ENCODE measurements at regions not wholly inside any gene's neighbourhood (a gene's known extent, or its start where the extent isn't known, plus 50 kb on each side); places are given as distances from the start of the nearest gene placed in this dataset.

GRCh38 chr2:199195927-199196502 lies 261.7 kb downstream of the SATB2 start:
- TF ChIP-seq EZH2 (optimal IDR thresholded peaks at IDR 0.05; ENCODE audit: low read depth, low read length) (no peak), EZH2phosphoT487 (IDR thresholded peaks at IDR 0.05; ENCODE audit: low read length) (no peak)
- TF ChIP-seq, protein P1, sequence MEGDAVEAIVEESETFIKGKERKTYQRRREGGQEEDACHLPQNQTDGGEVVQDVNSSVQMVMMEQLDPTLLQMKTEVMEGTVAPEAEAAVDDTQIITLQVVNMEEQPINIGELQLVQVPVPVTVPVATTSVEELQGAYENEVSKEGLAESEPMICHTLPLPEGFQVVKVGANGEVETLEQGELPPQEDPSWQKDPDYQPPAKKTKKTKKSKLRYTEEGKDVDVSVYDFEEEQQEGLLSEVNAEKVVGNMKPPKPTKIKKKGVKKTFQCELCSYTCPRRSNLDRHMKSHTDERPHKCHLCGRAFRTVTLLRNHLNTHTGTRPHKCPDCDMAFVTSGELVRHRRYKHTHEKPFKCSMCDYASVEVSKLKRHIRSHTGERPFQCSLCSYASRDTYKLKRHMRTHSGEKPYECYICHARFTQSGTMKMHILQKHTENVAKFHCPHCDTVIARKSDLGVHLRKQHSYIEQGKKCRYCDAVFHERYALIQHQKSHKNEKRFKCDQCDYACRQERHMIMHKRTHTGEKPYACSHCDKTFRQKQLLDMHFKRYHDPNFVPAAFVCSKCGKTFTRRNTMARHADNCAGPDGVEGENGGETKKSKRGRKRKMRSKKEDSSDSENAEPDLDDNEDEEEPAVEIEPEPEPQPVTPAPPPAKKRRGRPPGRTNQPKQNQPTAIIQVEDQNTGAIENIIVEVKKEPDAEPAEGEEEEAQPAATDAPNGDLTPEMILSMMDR (IDR thresholded peaks at IDR 0.05; ENCODE audit: low read length): no peak
